Epithelial cell of prostate (primary cell): ENCODE measurements at regions not wholly inside any gene's neighbourhood (a gene's known extent, or its start where the extent isn't known, plus 50 kb on each side); places are given as distances from the start of the nearest gene placed in this dataset.

Source experiments
- DNase-seq: peaks from one replicate; pipeline ENCODE4 v3.0.0-alpha.2; 2011; ENCODE audit warnings: low read depth, low spot score
- H3K27ac ChIP-seq: fragments of 450-650 bp; 2 replicates; pipeline ENCODE4 v1.5.1; 2017; ENCODE audit warnings: mild to moderate bottlenecking

DNA sequence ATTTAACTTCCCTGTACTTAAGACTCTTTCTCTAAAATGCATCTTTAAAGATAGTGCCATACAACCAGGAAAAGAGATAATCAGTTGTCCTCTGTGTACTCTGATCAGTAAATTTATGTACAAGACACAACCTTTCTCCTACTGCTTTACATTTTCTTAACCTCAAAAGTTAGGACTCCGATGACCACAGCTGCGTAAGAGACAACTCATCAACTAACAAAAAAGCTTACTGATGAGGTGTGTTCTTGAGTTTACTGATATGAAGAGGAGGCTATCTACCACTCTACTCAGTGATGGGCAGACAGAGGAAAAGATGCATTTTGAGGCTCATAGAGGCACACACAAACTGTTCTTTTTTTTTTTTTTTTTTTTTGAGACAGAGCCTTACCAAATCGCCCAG, 71.4 kb upstream of the HIF1A start:
- DNase-seq, result no peak
- H3K27ac ChIP-seq, result no peak overlapping the region

DNA sequence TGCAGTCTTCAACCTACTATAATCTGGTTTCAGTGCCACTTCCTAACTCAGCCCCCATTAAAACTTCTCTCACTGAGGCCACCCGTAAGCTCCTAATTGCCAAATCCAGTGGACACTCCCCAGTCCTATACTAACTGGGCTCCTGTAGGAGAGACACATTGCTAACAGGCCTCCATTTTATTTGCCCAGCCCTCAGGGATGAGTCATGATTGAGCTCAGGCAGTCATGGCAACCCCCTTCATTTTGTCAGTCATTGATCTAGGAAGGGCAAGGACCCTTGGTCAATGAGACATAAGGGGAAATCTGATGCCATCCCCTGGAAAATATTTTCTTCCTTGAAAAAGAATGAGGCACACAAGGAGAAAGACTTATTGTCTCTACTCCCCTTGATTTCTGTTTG, 70.1 kb upstream of the HIF1A start:
- no peak overlapping the region for H3K27ac ChIP-seq
- DNase-seq, result no peak

DNA sequence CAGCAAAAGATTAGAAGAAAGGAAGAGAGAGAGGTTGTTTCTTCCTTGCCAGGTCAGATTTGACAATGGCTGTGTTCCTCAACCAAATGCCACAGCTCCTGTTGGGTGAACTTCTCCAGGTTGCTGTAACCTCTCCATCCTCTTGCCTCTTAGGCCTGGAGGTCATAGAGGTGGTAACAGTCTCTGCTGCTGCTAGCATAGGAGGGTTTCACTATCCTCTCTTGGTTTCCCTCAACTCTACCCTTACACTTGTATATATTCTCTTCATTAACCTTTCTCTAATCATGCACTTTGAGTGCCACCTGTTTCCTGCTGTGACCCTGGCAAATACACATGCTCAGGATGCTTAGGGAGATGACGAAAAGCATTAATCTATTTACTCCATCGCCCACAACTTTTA, 67.7 kb upstream of the HIF1A start:
- DNase-seq, result no peak
- no peak overlapping the region for H3K27ac ChIP-seq

DNA sequence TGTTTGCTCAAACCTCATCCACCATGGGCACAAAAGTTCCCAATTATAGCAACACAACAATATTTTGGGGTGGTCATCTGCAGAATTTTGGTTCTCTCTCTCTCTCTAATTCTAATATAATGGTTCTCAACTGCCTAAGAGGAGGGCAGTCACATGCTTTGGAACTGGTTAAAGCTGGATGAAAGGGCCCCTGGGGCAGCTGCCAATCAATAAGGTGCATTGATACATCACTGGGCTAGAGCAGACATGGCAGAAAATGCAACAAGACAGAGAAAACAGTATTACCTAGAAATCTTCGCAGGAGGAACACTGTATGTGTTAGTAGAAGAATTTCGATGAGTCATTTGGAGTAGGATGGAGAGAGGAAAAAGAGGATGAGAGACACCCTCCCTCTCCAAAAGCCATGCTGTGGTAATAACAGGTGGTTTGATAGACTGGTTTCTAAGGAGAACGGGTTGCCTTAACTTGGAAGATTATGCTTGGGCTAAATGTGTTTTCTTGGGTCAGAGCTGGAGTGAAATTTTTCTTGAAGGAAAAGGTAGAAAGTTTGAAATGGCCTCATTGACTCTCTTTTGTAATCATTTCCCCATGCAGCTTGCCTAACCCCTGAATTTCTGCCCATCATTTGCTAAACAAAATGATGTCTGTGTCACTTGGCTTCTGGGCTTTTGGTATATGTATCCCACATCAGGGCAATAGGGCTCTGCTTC, 67.1 kb upstream of the HIF1A start:
- DNase-seq, result no peak
- no peak overlapping the region for H3K27ac ChIP-seq

DNA sequence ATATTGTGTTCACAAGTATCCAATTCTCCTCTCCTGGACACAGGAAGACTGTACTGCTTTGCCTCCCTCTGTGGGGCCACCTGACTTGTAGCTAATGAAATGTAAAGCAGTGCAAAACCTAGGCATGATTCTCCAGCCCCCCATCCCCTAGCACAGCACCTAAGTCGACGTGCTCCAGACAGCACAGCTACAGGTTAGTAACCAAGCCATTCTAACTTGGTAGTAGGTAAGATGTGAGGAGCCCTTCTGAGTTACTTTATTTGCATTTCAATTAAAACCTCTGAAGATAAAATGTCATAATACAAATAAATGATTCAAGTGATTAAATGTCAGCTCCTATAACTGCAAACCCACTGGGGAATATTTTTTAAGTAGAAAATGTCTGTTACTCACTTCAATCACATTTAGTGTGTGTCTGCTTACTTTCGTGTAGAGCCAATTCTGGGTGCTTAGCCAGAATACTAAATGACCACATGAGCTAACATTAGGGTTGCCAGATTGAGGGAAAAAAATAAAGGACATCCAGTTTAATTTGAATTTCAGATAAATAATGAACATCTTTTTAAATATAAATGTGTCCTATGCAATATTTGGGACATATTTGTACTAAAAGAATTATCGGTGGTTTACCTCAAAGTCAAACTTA, 64.8 kb upstream of the HIF1A start:
- no peak for DNase-seq
- no peak overlapping the region for H3K27ac ChIP-seq

DNA sequence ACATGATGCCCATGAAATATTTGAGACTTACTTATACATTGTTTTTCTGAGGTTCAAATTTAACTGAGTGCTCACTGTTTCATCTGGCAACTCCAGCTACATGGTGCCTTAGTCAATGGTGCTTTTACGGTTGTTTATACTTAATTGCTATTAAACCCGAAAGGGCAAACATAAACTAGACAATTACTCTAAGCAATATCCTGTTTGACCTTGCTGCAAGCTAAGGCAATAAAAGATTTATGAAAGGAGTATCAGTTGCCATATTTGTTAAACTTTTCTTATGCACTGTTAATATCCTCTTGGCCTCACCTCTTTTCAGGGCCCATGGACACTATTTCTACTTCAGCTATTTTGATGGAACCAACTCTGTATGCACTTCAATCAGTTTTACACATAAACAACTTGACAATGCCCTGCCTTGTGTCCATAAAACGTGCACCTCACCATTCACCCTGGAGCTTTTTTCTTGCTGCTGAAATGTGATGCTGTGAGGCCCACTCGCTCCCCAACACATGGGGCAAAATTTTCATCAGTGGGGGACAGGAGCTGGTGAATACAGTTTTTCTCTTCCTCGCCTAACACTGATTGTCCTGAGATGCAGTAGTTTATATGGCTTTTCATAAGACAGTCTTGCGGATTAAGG, 64.1 kb upstream of the HIF1A start:
- no peak overlapping the region for H3K27ac ChIP-seq
- DNase-seq, result no peak

DNA sequence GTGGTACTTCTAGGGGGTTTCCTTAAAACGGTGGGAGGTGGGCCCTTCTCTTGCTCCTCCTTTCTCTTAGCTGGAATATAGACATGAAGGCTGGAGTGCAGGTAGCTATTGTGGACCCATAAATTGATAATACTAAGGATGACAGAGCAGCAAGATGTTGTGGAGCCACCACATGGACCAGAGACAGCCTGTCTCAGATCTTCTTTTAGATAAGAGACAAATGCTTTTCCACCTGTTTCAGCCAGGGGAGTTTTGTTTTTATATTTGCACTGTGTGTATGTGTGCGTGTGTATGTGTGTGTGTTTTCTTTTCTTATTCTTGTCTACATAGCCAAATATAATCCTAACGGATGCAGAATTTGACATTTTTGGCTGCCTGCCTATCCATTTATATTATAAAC, 62.9 kb upstream of the HIF1A start:
- no peak for DNase-seq
- H3K27ac ChIP-seq, result no peak overlapping the region

DNA sequence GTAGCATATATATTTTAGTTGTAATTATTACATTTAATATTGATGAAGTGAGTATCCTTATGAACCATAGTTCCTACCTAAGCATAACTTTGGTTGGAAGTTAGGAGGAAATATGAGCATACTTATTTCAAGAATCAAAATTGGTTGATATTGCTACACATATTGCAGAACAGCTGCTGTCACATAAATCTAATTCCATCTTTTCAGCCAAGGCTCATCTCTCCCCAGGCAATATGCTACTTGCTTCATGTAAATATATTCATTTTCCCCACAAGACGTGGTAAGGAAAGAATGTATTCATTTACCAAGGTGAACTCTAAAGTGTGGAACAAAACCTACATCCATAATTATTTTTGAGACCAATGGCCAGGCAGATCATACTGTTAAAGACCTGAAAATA, 62.5 kb upstream of the HIF1A start:
- H3K27ac ChIP-seq, result no peak overlapping the region
- DNase-seq, result no peak

DNA sequence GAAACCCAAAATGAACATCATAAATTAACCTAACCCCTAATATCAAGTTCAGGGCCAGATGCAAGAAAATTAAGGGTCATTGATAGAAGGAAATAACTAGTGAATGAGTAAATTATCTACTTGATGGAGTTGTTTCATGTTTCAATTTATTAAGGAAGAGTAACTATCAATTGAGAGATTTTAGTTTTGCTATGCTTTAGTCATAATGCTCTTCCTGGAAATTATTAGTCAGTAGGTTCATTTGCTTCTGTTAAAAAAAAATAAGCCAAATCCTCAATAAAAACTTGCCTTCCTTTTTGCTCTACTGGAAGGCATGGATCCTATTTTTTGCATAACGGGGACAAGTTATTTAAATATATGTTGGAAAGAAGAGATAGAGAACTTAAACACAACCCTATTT, 59.0 kb upstream of the HIF1A start:
- H3K27ac ChIP-seq, result no peak overlapping the region
- DNase-seq, result no peak

DNA sequence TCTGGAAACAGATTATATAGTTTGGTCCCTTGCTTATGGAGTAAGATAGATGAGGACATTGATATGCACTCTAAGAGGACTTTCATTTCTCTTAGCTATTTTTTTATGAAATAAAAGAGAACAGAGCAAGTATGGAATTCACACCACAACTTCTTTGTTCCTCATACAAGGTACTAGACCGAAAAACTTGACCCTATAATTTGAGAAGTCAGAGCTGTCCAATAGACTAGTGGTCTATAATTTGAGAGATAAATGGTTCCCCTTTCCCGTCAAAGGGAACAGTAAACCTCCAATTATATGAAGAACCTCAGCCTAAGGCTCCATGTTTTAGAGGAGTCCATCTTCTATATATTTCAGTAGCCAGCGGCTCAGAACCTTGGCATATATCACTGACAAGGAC, 58.5 kb upstream of the HIF1A start:
- no peak overlapping the region for H3K27ac ChIP-seq
- no peak for DNase-seq

DNA sequence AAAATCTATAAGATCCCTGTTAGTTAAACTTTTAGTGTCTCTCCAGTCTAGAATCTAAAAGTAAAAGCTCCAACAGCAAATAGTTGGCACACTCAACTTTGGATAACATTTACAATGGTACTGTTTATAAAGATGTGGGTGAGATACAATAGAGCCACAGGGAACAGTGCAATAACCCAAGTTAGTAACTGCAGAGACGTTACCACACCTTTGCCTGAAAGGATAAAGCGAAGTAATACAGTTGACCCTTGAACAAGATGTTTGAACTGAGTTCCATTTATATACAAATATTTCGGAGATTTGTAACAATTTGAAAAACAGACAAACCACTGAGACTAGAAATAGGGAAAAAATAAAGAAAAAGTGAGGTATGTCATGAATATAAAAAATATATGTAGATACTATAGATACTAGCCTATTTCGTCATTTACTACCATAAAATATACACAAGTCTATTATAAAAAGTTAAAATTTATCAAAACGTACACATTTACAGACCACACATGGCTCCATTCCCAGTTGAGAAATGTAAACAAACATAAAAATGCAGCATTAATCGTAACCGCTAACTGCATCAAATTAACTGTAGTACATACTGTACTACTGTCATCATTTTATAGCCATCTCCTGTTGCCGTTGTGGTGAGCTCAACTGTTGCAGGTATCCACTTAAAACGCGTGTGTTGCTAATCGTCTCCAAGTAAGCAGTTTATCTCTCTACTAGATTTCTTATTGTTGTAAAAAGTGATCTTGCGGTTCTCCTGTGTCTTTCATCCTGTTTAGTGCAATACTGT, 56.5 kb upstream of the HIF1A start:
- no peak overlapping the region for H3K27ac ChIP-seq
- DNase-seq, result no peak

DNA sequence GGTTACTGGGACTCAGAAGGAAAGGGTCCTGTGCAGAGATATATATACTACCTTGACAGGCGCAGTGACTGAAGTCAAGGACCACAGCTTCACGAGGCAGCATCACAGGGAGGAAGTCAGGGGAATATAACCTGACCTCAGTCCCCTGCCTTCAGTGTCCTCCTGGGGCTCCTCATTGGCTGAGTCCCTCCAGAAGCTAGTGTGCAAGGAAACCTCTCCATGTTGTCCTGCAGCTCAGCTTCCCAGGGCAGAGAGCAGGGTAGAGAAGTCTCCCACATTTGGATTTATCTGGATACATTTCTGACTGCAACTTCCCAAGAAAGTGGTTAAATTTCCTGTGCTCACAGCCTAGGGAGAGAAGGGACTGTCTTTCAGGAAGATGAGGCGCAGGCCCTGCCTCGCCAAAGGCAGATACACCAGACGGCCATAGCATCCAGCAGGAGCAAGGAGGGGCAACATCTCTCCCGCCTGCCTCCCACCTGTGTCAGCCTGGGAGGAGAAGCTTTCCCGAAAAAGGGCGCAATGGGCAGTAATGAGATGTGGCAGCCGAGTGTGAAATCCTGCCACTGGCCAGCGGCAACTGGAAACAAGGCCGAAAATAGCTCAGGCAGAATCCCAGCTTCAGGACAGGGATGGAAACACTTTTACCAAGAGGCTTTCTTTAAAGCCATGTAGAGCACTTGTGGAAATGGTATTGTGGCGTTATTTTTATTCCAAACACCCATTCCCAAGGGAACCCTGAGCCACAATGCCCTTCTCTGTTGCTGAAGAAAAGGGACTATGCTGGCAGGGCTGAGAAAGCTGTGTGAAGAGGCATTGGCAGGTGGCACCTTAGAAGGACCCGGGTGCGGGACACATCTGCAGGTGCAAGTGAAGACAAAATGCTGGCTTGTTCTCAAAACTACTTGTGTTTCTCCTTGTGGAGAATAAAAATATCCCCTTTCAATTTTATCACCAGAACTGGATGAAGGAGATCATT, 54.9 kb upstream of the HIF1A start:
- H3K27ac ChIP-seq, result no peak overlapping the region
- no peak for DNase-seq

DNA sequence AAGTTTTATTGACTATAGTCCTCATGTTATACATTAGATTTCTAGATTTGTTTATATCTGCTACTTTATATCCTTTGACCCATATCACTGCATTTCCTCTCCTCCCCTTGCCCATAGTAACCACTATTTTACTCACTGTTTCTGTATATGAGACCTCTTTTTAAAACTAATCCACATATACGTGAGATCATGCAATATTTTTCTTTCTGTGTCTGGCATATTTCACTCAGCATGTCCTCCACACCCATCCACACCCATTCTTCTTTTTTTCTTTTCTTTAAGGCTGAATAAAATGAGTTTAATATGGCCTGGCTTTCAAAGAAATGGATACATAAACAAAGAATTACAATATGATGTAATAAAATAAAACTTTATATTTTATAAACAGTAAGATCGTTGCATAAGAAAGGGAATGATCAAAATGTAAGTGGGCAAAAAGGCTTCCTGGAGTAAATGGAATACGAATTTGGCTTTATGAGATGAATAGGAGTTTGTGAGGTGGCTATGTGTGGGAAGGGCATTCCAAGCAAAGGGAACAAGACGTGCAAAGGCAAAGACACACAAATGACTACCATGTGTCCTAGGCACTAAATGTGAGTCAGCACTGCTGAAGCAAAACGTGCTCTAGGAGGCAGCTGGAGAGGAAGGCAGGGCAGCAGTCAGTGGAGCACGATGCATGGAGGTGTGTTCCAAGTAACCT, 53.2 kb upstream of the HIF1A start:
- H3K27ac ChIP-seq, result peak overlapping the region; percentile 59
- no peak for DNase-seq

DNA sequence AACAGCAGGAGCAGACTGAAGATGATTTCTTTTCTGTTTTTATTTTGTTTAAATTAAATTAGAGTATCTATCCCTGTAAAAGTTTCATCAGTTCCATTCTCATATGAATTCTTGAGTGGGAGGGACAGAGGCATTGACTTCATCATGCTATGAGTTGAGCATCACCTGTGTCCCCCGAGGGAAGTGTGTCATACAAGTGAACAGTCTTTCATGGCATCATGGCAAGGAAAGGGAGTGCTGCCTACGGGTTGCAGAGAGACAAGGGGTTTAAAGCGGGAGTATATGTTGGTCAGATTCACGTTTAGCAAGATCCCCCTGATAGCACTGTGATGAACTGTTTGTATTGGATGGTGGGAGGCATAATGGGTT, 52.7 kb upstream of the HIF1A start:
- peak overlapping the region; percentile 59 for H3K27ac ChIP-seq
- DNase-seq, result no peak

DNA sequence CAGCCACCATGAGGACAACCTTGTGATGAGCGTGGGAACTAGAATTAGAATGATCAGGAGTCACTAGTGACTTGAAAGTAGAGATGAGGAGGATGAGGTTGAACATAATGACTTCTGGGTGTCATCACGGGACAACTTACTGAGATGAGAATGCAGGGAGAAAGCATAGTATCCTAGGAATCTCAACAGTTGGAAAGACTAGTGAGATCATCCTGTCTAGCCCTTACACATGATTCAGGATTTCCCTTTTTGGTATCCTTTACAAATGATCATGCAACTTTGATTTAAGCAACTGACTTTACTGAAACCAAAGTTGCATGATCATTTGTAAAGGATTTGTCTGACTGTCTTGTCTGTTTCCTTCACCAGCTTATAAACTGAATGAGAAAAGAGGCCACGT, 51.8 kb upstream of the HIF1A start:
- no peak for DNase-seq
- H3K27ac ChIP-seq, result no peak overlapping the region

DNA sequence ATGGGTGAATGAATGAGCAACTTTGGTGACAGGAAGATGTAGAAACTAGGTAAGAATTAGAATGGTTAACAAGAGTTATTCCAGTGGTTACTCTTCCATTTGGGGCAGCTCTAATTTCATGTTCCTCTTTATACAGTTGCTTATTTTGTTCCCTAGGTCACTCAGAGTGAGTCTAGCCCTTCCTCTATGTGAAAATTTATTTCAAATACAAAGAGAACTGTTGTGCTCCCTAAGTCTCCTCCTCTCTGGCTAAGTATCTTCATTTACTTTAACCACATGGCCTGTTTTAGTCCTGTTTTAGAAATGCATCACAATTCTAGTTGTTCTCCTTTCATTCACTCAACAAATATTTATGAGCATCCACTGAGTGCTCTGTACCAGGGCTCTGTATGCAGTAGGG, 51.1 kb upstream of the HIF1A start:
- no peak overlapping the region for H3K27ac ChIP-seq
- DNase-seq, result no peak

DNA sequence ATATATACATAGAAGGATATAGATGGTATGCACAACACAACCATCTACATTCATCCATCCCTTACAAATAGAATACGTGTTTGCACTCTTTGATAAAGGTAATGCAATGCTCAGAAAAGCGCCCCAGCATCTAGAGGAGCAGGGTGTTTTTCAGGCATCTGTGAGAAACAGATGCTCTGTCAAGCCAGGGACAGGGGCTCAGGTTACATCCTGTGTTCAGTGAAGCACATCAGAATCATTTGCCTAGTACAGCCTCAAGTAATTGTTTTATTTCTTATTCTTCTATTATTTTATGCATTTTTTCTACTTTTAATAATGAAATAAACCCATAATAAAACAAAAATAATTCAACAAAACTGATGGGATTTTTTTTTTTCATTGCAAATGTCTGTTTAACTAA, 50.5 kb upstream of the HIF1A start:
- DNase-seq, result no peak
- H3K27ac ChIP-seq, result no peak overlapping the region

DNA sequence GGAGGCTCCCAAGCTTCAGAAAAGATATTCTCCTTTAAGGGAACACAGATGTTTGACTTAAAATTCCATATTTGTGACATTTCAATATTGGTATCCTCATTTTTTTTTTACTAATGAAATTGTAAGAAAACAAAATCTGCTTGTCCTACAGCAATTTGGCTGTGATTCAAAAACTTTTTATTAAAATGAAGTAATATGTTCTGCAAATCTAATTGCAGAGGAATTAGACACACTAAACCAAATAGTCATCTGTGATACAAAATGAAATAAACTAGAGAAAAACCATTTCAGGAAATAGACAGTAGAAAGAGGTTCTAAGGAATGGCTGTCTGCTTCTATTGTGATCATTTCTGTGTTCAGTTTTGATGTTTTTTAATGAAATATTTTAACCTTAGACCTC, 50.1 kb upstream of the HIF1A start:
- H3K27ac ChIP-seq, result no peak overlapping the region
- no peak for DNase-seq
